CD4-positive, alpha-beta T cell treated with Interferon alpha-2 for 1 hour (primary cell): ENCODE measurements at regions not wholly inside any gene's neighbourhood (a gene's known extent, or its start where the extent isn't known, plus 50 kb on each side); places are given as distances from the start of the nearest gene placed in this dataset.

Source experiments
- DNase-seq, 2 donors: peaks; one replicate each; pipeline ENCODE4 v3.0.0-alpha.2; 2020 to 2022

GRCh38 chr1:57696904-57697303 lies 273.0 kb upstream of the DAB1 start:
- no peak for DNase-seq

DNA sequence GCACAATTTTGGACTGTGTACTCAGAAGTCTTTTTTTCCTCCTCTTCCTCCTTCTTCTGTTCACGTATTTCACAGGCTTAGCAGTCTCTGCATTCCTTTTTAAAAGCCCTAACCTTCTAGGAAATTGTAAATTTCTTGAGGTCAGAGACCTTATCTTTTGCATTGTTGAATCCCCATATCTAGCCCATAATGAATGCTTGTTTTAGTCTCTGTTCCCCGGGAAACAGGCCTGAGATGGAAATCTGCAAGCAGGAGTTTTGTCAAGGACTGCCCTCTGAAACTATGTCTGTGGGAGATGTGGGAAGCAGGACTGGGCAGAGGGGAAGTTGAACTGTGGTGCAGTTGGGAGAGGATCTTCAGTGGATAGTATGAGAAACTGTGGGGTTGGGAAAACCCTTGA lies 272.2 kb upstream of the DAB1 start:
- no peak for DNase-seq

- DNase-seq: no peak
Observed at GRCh38 chr1:57686306-57686705, 262.4 kb upstream of the DAB1 start.

GRCh38 chr1:57683037-57683942 lies 259.4 kb upstream of the DAB1 start:
- DNase-seq: no peak

DNA sequence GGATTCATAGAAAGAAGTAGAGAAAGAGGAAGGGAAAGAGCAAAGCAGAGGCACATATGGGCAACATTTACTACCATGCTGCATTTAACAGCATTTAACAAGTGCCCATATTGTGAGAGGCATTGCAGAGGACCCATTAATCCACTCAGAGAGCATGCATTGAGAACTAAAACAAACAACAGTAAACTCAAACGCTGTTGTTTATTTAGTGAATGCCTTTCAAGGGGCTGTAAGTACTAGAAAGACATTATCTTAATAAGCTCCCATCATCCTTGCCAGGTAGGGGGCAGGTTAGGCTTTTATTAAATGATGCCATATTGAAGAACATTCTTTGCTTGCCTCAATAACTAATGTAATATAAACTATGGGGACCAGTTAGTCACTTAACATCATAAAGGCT lies 254.3 kb upstream of the DAB1 start:
- no peak for DNase-seq

- DNase-seq: no peak
Observed at GRCh38 chr1:57675776-57676175, 251.9 kb upstream of the DAB1 start.

DNA sequence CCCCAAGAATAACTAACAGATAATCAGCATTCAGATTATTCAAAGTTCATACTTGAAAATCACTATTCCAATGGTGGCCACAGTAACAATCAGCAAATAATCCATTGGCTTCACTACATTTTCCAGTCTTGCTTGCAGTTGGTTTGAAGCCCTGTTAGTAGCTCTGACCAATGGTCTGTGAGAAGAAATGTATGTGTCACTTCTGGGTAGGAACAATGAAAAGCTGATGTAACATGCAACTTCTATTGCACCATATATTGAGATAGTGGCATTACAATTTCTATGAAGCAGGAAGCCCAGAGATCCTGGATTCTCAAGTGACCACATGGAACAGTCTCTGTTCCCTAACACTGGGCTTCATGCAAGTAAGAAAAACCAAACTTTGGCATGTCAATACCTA lies 250.9 kb upstream of the DAB1 start:
- no peak for DNase-seq

DNA sequence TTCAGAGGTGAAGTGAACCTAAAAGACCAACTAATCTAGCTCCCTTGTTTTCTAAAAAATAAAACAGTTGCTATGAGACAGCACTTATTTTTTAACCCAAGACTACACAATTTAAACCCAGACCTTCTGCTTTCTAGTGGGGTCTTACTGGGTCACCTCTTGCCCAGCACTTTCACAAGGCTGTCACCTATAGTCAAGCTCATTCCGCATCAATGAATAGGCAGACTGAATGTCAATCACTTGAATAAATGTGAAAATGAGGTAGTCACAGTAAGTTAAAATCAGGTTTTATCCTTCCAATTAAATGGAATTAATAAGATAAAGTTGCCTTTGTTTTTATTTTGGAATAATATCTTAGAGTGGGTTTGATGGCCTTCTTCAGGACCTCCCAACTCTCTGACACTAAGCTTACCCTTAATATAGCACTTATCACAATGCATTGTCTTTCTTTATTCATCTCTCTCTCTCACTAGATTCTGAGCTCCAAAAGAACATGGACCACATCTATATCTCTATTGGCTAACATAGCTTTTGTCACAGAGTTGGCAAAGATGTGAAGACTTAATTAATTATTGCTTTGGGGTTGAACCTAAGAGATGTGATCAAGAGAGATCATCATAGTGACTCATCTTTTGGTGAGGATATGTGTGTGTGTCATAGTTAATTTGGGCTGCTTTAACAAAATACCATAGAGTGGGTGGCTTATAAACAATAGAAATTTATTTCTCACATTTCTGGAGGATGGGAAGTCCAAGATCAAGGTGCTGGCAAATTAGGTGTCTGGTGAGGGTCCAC lies 248.7 kb upstream of the DAB1 start:
- no peak for DNase-seq

DNA sequence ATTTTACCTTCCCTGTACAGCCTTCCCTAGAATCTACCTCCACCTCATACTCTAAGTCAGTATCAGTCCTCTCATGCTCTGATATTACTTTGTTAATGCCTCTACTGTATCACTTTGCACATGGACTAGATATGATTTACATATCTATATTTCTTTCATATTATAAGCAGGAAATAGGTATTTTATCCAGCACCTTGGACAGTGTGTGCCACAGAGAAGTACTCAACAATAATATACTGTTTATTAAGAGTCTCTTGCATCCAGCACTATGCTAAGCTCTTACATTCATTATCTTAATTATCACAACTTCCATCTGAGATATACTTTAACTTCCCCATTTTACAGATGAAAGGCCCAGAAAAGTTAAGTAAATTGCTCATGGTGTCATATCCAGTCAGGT lies 247.9 kb upstream of the DAB1 start:
- no peak for DNase-seq

DNA sequence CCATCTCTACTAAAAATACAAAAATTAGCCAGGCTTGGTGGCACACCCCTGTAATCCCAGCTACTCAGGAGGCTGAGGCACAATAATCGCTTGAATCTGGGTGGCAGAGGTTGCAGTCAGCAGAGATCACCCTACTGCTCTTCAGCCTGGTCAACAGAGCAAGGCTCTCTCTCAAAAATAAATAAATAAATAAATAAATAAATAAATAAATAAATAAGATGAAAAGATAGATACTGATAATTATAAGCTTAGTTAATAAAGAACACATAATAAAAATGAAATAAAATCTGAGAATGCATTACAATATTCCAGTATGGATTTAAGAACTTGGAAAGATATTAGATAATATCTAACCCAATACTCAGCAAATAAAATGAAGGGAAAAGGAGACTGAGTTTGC lies 235.9 kb upstream of the DAB1 start:
- no peak for DNase-seq

DNA sequence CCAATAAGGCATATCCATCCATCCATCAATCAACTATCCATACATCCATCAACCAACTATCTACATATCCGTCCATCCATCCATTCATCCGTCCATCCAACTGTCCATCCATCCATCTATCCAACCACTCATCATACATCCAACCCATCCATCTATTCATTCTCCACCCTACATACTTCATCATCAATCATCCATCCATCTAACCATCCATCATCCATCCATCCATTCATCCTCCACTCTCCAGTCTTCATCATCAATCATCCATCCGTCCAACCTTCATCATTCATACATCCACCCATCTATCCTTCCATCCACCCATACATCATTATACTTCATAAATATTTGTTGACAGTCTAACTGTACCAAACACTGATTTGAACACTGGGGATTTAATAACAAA lies 231.3 kb upstream of the DAB1 start:
- DNase-seq: no peak

DNA sequence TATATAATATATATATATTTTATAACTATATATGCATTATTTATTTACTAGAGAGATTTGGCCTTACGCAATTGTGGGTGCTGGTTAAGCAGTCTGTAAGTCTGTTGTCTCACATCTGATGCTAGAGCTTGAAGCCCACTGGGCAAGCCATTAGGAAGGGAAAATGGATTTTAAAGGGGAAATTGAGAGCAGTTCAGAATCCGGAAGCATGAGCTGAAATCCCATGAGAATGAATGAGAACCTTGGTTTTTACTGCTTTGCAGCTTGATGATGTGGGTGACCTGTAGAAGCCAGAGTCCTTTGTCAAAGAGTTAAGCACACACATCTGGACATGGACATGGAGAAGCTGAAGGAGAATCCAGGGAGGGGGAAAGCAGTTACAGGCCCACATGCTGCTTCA lies 220.8 kb upstream of the DAB1 start:
- DNase-seq: no peak

DNA sequence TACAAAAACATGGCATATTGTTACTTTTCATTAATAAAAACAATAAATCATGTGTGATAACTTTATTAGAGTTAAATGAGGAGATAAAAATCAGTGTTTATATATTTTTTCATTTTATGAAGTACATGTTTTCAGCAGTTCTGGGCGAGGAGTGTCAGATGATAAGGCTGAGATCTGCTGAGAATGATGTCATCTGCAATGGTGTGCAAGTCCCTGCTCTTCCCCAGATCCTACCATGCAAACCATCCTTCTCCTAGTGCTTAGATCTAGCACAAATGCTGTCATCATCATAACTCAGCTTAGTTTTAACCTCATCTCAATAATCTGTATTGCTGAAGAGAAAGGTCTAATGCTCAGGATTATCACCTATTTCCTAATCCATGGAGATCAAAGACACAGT lies 214.4 kb upstream of the DAB1 start:
- no peak for DNase-seq

DNA sequence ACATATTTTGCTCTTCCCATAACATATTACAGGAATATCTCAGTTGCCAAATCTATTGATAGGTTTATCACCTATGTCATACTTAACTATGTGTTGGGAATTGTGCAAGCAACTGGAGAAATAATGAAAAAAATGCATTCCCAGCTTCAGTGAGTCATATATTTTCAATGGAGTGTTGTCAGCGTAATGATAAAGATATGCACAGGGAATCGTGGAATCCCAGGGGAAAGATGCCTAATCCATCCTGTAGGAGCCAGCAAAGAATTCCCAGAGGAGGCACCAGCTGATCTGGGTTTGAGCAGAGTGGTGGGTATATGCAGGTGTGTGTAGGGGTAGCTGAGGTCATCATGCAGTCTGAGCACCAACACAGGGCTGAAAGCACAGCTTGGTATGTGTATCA lies 213.3 kb upstream of the DAB1 start:
- no peak for DNase-seq

GRCh38 chr1:57633881-57634280 lies 210.0 kb upstream of the DAB1 start:
- DNase-seq: no peak

DNA sequence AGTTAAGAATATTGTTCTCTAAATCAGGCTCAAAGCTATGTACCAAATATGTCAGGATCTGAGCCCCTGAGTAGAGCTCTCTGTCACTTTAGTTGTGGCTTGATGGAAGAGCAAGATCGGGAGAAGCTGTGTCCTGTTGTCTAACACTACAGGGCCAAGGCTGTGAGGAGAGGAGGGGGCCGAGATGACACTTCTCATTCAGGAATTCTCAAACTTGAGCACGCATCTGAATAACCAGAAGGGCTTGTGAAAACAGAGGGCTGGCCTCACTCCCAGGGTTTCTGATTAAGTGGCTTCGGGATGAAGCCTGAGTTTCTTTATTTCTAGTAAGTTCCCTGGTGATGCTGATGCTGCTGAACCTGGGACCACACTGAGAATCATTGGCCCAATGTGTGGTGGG lies 209.2 kb upstream of the DAB1 start:
- no peak for DNase-seq

GRCh38 chr1:57632401-57632800 lies 208.5 kb upstream of the DAB1 start:
- DNase-seq: no peak

DNA sequence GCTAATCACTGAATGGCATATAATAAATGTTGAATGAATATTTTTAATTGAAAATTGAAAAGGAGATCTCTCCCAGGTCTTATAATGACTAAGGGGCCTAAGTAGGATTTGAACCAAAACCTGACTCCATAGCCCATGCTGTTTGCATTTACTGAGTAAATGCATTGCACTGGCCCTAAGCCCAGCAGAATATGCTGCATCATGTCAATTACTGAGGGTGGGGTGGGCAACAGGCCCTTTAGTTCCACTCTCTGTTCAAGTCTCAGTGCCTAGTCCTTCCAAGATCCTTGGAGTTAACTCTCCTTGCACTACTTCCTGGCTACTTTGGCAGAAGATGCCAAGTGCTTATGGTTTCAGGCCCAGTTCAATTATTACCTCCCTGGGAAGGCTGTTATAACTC lies 203.8 kb upstream of the DAB1 start:
- no peak for DNase-seq

DNA sequence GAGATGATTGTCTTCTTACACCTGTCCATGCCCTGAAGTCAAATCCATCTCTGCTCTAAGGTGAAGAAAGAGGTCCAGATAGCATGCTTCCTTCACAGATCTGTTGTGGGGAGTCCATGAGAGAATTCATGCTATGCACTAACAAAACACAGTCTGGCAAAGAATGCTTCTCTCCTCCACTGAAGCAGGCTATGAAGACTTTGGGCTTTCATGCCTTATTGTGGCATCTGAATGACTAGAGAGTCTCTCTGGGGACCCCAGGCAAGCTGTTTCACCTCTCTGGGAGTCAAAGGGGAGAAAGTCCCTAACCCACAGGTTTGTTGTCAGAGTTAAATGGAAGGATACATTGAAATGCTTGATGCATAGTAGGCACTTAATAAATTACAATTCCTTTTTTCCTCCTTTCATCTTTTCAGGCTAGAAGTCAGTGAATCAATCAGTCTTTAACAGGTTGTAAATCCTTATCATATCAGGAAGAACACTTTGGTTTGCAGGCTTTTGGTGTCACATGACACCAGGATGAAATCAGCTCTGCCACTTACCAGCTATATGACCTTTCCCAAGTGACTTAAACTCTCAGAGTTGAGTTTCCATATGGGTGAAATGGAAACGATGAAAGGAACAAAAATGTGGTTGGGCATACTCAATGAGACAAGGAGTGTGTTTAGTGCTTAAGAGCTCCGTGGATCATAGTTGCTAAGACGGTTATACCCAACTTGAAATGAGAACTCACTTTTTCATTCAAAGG lies 200.1 kb upstream of the DAB1 start:
- DNase-seq: no peak

- DNase-seq: no peak
Observed at GRCh38 chr1:57623039-57623790, 199.4 kb upstream of the DAB1 start.

GRCh38 chr1:57621776-57622175 lies 197.9 kb upstream of the DAB1 start:
- no peak for DNase-seq

- DNase-seq: no peak
Observed at GRCh38 chr1:57620605-57621004, 196.7 kb upstream of the DAB1 start.

- no peak for DNase-seq
Observed at GRCh38 chr1:57616921-57617320, 193.1 kb upstream of the DAB1 start.
